Tibial nerve (tissue), 4 donors: ENCODE measurements at regions not wholly inside any gene's neighbourhood (a gene's known extent, or its start where the extent isn't known, plus 50 kb on each side); places are given as distances from the start of the nearest gene placed in this dataset.

ENCODE experiments used
- CTCF ChIP-seq, 5 experiments: fragments of 200-600 bp in 3 of 5; fragments of 450-650 bp in 2 of 5; sonication (generic) in 3 of 5; IDR thresholded peaks; one replicate each; pipeline ENCODE4 v1.5.1; 2016 to 2019; ENCODE audit warnings: antibody characterized with exemption in 5 of 5, mild to moderate bottlenecking in 3 of 5, moderate library complexity in 2 of 5
- EP300 ChIP-seq, 2 donors: sonication (generic); formaldehyde crosslinking; IDR thresholded peaks; one replicate each; pipeline ENCODE4 v1.6.1; 2017; ENCODE audit warnings: antibody characterized with exemption in 2 of 2, mild to moderate bottlenecking in 1 of 2

DNA sequence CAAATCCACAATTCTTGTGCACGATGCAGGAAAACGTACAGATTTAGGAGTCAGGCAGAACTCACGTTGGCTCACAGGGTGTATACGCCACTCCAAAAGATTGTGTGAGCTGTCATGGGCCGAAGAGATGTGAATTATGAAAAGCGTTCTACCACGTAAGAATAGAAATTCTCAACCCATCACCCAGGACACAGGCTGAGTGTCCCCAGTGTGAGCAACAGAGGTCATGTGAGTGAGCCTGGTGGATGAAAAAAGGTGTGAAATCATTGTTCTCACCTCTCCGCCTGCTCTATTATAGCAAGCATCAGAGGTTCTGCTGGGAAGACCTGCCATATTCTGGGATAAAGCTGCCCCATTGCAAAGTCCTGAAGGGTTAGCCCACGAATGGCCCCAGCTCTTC is 235.0 kb downstream of the MN1 start:
- no peak for TF ChIP-seq CTCF (IDR thresholded peaks at IDR 0.05)
- TF ChIP-seq EP300 (IDR thresholded peaks at IDR 0.05) = no peak
